OCI-LY3 (cell line): ENCODE measurements at regions not wholly inside any gene's neighbourhood (a gene's known extent, or its start where the extent isn't known, plus 50 kb on each side); places are given as distances from the start of the nearest gene placed in this dataset.

Source experiments
- H2AFZ ChIP-seq: fragments of 200-600, 300-600 bp; shearing (Covaris generic); 2 replicates; pipeline ENCODE4 v1.6.0; 2014; ENCODE audit warnings: antibody characterized with exemption, low read depth, low read length
- H3K27ac ChIP-seq: fragments of 200-600, 300-600 bp; sonication (generic); 2 replicates; pipeline ENCODE4 v1.5.1; 2014; ENCODE audit warnings: mild to moderate bottlenecking, low read length, moderate library complexity, mixed read lengths
- H3K27me3 ChIP-seq: fragments of 200-600, 300-600 bp; sonication (generic); 2 replicates; pipeline ENCODE4 v1.6.1; 2014; ENCODE audit warnings: low read depth, low read length, mixed read lengths
- H3K36me3 ChIP-seq: fragments of 200-600, 300-600 bp; sonication (generic); replicated peaks from 2 replicates; pipeline ENCODE3; 2014; ENCODE audit warnings: low read depth, low read length, mixed read lengths
- H3K4me1 ChIP-seq: fragments of 300-600, 200-600 bp; sonication (generic); 2 replicates; pipeline ENCODE4 v1.6.1; 2014; ENCODE audit warnings: low read length, mixed read lengths
- H3K4me2 ChIP-seq: fragments of 200-600, 300-600 bp; sonication (generic); 2 replicates; pipeline ENCODE4 v1.6.1; 2014; ENCODE audit warnings: low read length, mixed read lengths
- H3K4me3 ChIP-seq: fragments of 300-600, 200-600 bp; sonication (generic); 2 replicates; pipeline ENCODE4 v1.5.1; 2014; ENCODE audit warnings: antibody characterized with exemption, mild to moderate bottlenecking, low read length, moderate library complexity
- H3K79me2 ChIP-seq: fragments of 300-600, 200-600 bp; shearing (Covaris generic); 2 replicates; pipeline ENCODE4 v1.6.1; 2014; ENCODE audit warnings: mild to moderate bottlenecking, low read length, mixed read lengths
- H3K9ac ChIP-seq: fragments of 300-600, 200-600 bp; shearing (Covaris generic); 2 replicates; pipeline ENCODE4 v1.6.0; 2014; ENCODE audit warnings: mild to moderate bottlenecking, low read length, moderate library complexity
- H3K9me3 ChIP-seq: fragments of 200-600, 300-600 bp; shearing (Covaris generic); 2 replicates; pipeline ENCODE4 v1.6.1; 2014; ENCODE audit warnings: low read length, mixed read lengths; ENCODE audit not compliant: insufficient read depth
- H4K20me1 ChIP-seq: fragments of 200-600, 300-600 bp; sonication (generic); 2 replicates; pipeline ENCODE4 v1.6.1; 2016; ENCODE audit warnings: low read length, mixed read lengths; ENCODE audit not compliant: insufficient read depth
- CTCF ChIP-seq: fragments of 200-600, 300-600 bp; sonication (generic); IDR thresholded peaks from 2 replicates; pipeline ENCODE4 v1.5.1; 2014; ENCODE audit warnings: antibody characterized with exemption, low read length, low read depth
- EZH2phosphoT487 ChIP-seq: fragments of 200-600 bp; shearing (Covaris generic); IDR thresholded peaks from 2 replicates; pipeline ENCODE4 v1.6.1; 2018; ENCODE audit warnings: antibody characterized with exemption, mixed run types, low read depth

- H3K27ac ChIP-seq = no peak overlapping the region
- H3K27me3 ChIP-seq = peaks cover 36% of the 10 kb centered on the region
- no peaks in the 10 kb centered on the region for H3K4me1 ChIP-seq
- H3K4me2 ChIP-seq = no peak overlapping the region
- TF ChIP-seq EZH2phosphoT487 = no peak
- no peak for TF ChIP-seq CTCF
- H4K20me1 ChIP-seq = no peaks in the 10 kb centered on the region
- no peak overlapping the region for H3K4me3 ChIP-seq
- no peak overlapping the region for H3K9ac ChIP-seq
- no peaks in the 10 kb centered on the region for H3K9me3 ChIP-seq
- H2AFZ ChIP-seq = no peak overlapping the region
- H3K36me3 ChIP-seq = no peaks in the 10 kb centered on the region
- H3K79me2 ChIP-seq = no peaks in the 10 kb centered on the region
Measured at GRCh38 chr17:36730857-36731490, 129.6 kb downstream of the MRM1 start.

- TF ChIP-seq EZH2phosphoT487 (no peak), CTCF (no peak)
- Histone ChIP-seq H3K27ac (no peak overlapping the region), H3K79me2 (no peaks in the 10 kb centered on the region), H3K4me3 (no peak overlapping the region), H3K36me3 (no peaks in the 10 kb centered on the region), H3K9me3 (no peaks in the 10 kb centered on the region), H3K4me1 (no peaks in the 10 kb centered on the region), H3K27me3 (peaks cover 34% of the 10 kb centered on the region), H3K9ac (no peak overlapping the region), H4K20me1 (no peaks in the 10 kb centered on the region), H3K4me2 (no peak overlapping the region), H2AFZ (no peak overlapping the region)
Measured at GRCh38 chr17:36731811-36732210, 130.4 kb downstream of the MRM1 start.

GRCh38 chr17:36732351-36732750 lies 131.0 kb downstream of the MRM1 start:
- Histone ChIP-seq H3K79me2 (no peaks in the 10 kb centered on the region), H3K9ac (no peak overlapping the region), H3K36me3 (no peaks in the 10 kb centered on the region), H3K9me3 (no peaks in the 10 kb centered on the region), H3K4me2 (no peak overlapping the region), H3K4me1 (no peaks in the 10 kb centered on the region), H3K4me3 (no peak overlapping the region), H3K27me3 (peaks cover 30% of the 10 kb centered on the region), H2AFZ (no peak overlapping the region), H3K27ac (no peak overlapping the region), H4K20me1 (no peaks in the 10 kb centered on the region)
- no peak for TF ChIP-seq EZH2phosphoT487
- TF ChIP-seq CTCF = no peak

- TF ChIP-seq CTCF = no peak
- TF ChIP-seq EZH2phosphoT487 = no peak
- H3K36me3 ChIP-seq = no peaks in the 10 kb centered on the region
- no peak overlapping the region for H3K4me3 ChIP-seq
- H3K27me3 ChIP-seq = peaks cover 10% of the 10 kb centered on the region; the same call in 1 of the 2 replicates
- no peak overlapping the region for H3K4me2 ChIP-seq
- H3K27ac ChIP-seq = no peak overlapping the region
- no peaks in the 10 kb centered on the region for H3K9me3 ChIP-seq
- H3K79me2 ChIP-seq = no peaks in the 10 kb centered on the region
- no peak overlapping the region for H3K9ac ChIP-seq
- no peak overlapping the region for H2AFZ ChIP-seq
- H4K20me1 ChIP-seq = no peaks in the 10 kb centered on the region
- no peaks in the 10 kb centered on the region for H3K4me1 ChIP-seq
Measured at GRCh38 chr17:36736201-36737156, 135.1 kb downstream of the MRM1 start.
